GM13977 (cell line): ENCODE measurements at regions not wholly inside any gene's neighbourhood (a gene's known extent, or its start where the extent isn't known, plus 50 kb on each side); places are given as distances from the start of the nearest gene placed in this dataset.

Experiments
- DNase-seq: peaks from one replicate; pipeline ENCODE4 v3.0.0; 2012; ENCODE audit warnings: low spot score
- in situ Hi-C: fragments of 300-500 bp; cut with MboI; formaldehyde crosslinking; loops from one replicate; pipeline ENCODE4 v1.12.0; 2022; ENCODE audit warnings: low sequenced_read_pairs, low pct_unique_long_range_greater_than_20kb, mixed read lengths, inconsistent platforms; ENCODE audit not compliant: unreplicated experiment
- TF ChIP-seq, protein P1 (sequence below): IDR thresholded peaks from 2 replicates; pipeline ENCODE4 v1.5.1; 2012; ENCODE audit warnings: mild to moderate bottlenecking, control low read depth; ENCODE audit not compliant: insufficient read depth; ENCODE audit errors: extremely low read depth, missing control alignments

DNA sequence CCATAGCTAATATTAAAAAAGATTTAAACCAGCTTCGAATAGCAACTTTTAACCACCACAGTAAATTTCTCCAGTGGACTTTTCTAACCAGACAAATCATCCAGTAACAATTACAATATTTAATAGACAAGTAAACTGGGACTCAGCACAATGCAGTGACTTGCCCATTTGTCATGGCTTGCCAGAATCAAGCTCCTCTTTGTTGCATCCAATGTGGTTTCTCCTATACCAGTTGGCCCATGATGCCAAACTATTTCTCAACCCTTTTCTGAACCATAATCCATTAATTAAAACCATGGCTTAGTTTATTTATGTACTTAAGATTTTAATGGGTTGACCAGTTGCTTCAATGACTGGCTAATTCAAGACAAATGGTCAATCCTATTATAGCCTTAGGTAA lies 64.4 kb downstream of the DIO2 start:
- in situ Hi-C loops: no loop called here
- no peak for DNase-seq
- TF ChIP-seq, protein P1, sequence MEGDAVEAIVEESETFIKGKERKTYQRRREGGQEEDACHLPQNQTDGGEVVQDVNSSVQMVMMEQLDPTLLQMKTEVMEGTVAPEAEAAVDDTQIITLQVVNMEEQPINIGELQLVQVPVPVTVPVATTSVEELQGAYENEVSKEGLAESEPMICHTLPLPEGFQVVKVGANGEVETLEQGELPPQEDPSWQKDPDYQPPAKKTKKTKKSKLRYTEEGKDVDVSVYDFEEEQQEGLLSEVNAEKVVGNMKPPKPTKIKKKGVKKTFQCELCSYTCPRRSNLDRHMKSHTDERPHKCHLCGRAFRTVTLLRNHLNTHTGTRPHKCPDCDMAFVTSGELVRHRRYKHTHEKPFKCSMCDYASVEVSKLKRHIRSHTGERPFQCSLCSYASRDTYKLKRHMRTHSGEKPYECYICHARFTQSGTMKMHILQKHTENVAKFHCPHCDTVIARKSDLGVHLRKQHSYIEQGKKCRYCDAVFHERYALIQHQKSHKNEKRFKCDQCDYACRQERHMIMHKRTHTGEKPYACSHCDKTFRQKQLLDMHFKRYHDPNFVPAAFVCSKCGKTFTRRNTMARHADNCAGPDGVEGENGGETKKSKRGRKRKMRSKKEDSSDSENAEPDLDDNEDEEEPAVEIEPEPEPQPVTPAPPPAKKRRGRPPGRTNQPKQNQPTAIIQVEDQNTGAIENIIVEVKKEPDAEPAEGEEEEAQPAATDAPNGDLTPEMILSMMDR: no peak

- no peak for DNase-seq
- TF ChIP-seq, protein P1: no peak
- in situ Hi-C loops: no loop called here
Observed at GRCh38 chr14:80136358-80136757, 74.9 kb downstream of the DIO2 start.

- in situ Hi-C loops: no loop called here
- TF ChIP-seq, protein P1: no peak
- DNase-seq: no peak
Observed at GRCh38 chr14:80135305-80136088, 75.8 kb downstream of the DIO2 start.

DNA sequence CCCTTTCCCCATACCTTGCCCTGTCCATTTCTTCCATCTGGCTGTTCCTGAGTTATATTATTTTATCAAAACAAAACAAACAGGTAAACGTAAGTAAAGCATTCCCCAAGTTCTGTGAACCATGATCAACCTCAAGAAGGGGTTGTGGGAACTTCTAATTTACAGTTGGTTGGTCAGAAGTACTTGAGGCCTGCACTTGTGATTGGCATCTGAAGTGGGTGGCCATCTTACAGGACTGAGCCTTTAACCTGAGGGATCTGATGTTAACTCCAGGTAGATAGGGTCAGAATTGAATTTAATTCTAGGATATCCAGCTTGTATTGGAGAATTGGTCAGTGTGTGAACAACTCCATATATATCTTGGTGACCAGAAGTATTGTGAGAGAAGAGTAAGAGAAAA lies 77.0 kb downstream of the DIO2 start:
- DNase-seq: no peak
- TF ChIP-seq, protein P1: no peak
- in situ Hi-C loops: no loop called here

DNA sequence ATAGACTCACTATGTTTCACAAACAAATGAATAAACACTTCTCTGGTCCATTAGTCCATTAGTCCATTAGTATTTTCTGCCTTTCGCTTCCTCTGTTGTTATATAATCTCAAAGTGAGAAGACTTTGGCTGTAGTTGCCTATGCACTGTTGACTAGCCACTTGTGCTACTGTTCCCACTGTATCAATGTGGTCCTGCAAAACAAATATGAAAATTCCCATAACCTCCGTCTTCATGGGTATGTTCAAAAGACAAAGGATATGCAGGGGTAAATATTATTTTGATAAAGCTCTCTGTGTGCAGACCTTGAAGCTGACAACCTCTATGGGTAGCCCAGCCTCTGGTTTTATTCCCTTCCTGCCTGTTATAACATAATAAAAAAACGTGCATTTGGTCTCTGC lies 77.8 kb downstream of the DIO2 start:
- TF ChIP-seq, protein P1: no peak
- DNase-seq: no peak
- in situ Hi-C loops: no loop called here

- in situ Hi-C loops: no loop called here
- DNase-seq: no peak
- TF ChIP-seq, protein P1: no peak
Observed at GRCh38 chr14:80127466-80127865, 83.8 kb downstream of the DIO2 start.
